ENCODE measurements at regions not wholly inside any gene's neighbourhood (a gene's known extent, or its start where the extent isn't known, plus 50 kb on each side); places are given as distances from the start of the nearest gene placed in this dataset.

- in situ Hi-C loops (cut with MboI) = no loop called here
- ATAC-seq (no peak), FAIRE-seq (no peak), DNase-seq (ENCODE audit: extremely low read depth in 1 of 4, low spot score in 3 of 4) (no peak)
- BruUV-seq (replicated peaks) = no TSS peak
- H3K9ac ChIP-seq (ENCODE audit: insufficient read depth in 1 of 2, low read depth in 2 of 2, low read length in 2 of 2) = no peak overlapping the region
- H3K4me3 ChIP-seq = no peak overlapping the region
- TF ChIP-seq ZEB2 (IDR thresholded peaks at IDR 0.05) = no peak
- no peaks in the 10 kb centered on the region for H3K36me3 ChIP-seq (ENCODE audit: control insufficient read depth, insufficient read depth, low read length)
- no peaks in the 10 kb centered on the region for H4K20me1 ChIP-seq (replicated peaks; ENCODE audit: control insufficient read depth, insufficient read depth, low read length)
- POLR2A ChIA-PET = no interaction called here
- no peaks in the 10 kb centered on the region for H3K9me1 ChIP-seq (ENCODE audit: control insufficient read depth, insufficient read depth, low read length)
- WGBS (ENCODE audit: insufficient coverage, low coverage, missing lambda C conversion rate) = 0% methylated on average over 2 of the region's 2 CpGs
- CTCF ChIA-PET (ENCODE audit: low intra/inter-chr PET ratio) = no interaction called here
- H2AFZ ChIP-seq (ENCODE audit: low read depth, low read length) = no peak overlapping the region
- intact Hi-C loops (cut with micrococcal nuclease) = no loop called here
- H3K9me3 ChIP-seq (replicated peaks; ENCODE audit: control insufficient read depth, insufficient read depth, low read depth, low read length) = no peaks in the 10 kb centered on the region
- no peaks in the 10 kb centered on the region for H3K4me1 ChIP-seq (replicated peaks in 1 of 2; ENCODE audit: control insufficient read depth in 2 of 2, insufficient read depth in 2 of 2, low read length in 2 of 2)
- no peaks in the 10 kb centered on the region for H3K79me2 ChIP-seq (ENCODE audit: control insufficient read depth, insufficient read depth, low read length)
- no peaks in the 10 kb centered on the region for H3K27me3 ChIP-seq (ENCODE audit: control insufficient read depth in 2 of 2, insufficient read depth in 2 of 2, low read length in 2 of 2)
- H3K4me2 ChIP-seq (ENCODE audit: insufficient read depth, low read length) = no peak overlapping the region
- H3K27ac ChIP-seq (ENCODE audit: extremely low read depth, low read depth, low read length) = no peak overlapping the region
Measured at GRCh38 chr13:87872813-87873212, 201.6 kb downstream of the SLITRK5 start.

GRCh38 chr13:87877477-87877876 lies 206.3 kb downstream of the SLITRK5 start:
- Histone ChIP-seq H3K79me2 (ENCODE audit: control insufficient read depth, insufficient read depth, low read length) (no peaks in the 10 kb centered on the region), H3K9ac (ENCODE audit: insufficient read depth in 1 of 2, low read depth in 2 of 2, low read length in 2 of 2) (no peak overlapping the region), H3K9me1 (ENCODE audit: control insufficient read depth, insufficient read depth, low read length) (no peaks in the 10 kb centered on the region), H2AFZ (ENCODE audit: low read depth, low read length) (no peak overlapping the region), H3K4me1 (replicated peaks in 1 of 2; ENCODE audit: control insufficient read depth in 2 of 2, insufficient read depth in 2 of 2, low read length in 2 of 2) (no peaks in the 10 kb centered on the region), H3K36me3 (ENCODE audit: control insufficient read depth, insufficient read depth, low read length) (no peaks in the 10 kb centered on the region), H3K4me3 (no peak overlapping the region), H3K9me3 (replicated peaks; ENCODE audit: control insufficient read depth, insufficient read depth, low read depth, low read length) (no peaks in the 10 kb centered on the region), H3K4me2 (ENCODE audit: insufficient read depth, low read length) (no peak overlapping the region), H3K27me3 (ENCODE audit: control insufficient read depth in 2 of 2, insufficient read depth in 2 of 2, low read length in 2 of 2) (no peaks in the 10 kb centered on the region), H3K27ac (ENCODE audit: extremely low read depth, low read depth, low read length) (no peak overlapping the region), H4K20me1 (replicated peaks; ENCODE audit: control insufficient read depth, insufficient read depth, low read length) (no peaks in the 10 kb centered on the region)
- TF ChIP-seq NFRKB (IDR thresholded peaks at IDR 0.05; ENCODE audit: low read depth) (no peak), HMGXB4 (CRISPR knock-in tag; IDR thresholded peaks at IDR 0.05) (no peak), NR4A1 (CRISPR knock-in tag; IDR thresholded peaks at IDR 0.05) (no peak), NR4A1 (tag; IDR thresholded peaks at IDR 0.05) (no peak), ZNF740 (CRISPR knock-in tag; IDR thresholded peaks at IDR 0.05) (no peak), ZNF740 (tag; IDR thresholded peaks at IDR 0.05) (no peak), LEF1 (IDR thresholded peaks at IDR 0.05) (no peak), RFX7 (CRISPR knock-in tag; IDR thresholded peaks at IDR 0.05) (no peak), FOXA3 (CRISPR knock-in tag; conservative IDR thresholded peaks at IDR 0.05 in 1 of 2, IDR thresholded peaks at IDR 0.05 in 1 of 2) (no peak), SMAD2 (IDR thresholded peaks at IDR 0.05; ENCODE audit: low read depth, low read length) (no peak), EP400 (IDR thresholded peaks at IDR 0.05) (no peak), TCF7 (IDR thresholded peaks at IDR 0.05; ENCODE audit: borderline replicate concordance) (no peak), ZNF583 (CRISPR knock-in tag; IDR thresholded peaks at IDR 0.05) (no peak), HDGF (IDR thresholded peaks at IDR 0.05) (no peak), SMC3 (conservative IDR thresholded peaks at IDR 0.05; ENCODE audit: insufficient read depth, low read depth, low read length) (no peak)
- BruUV-seq (replicated peaks) = no TSS peak
- DNase-seq (ENCODE audit: extremely low read depth in 1 of 4, low spot score in 3 of 4) = no peak
- POLR2A ChIA-PET = no interaction called here
- in situ Hi-C loops (cut with MboI) (no loop called here), intact Hi-C loops (cut with micrococcal nuclease) (no loop called here)
- CTCF ChIA-PET (ENCODE audit: low intra/inter-chr PET ratio) = no interaction called here
- no peak for FAIRE-seq
- no peak for ATAC-seq
- WGBS (ENCODE audit: insufficient coverage, low coverage, missing lambda C conversion rate) = 0% methylated on average over 2 of the region's 2 CpGs

All from K562 (cell line).